ENCODE measurements at regions not wholly inside any gene's neighbourhood (a gene's known extent, or its start where the extent isn't known, plus 50 kb on each side); places are given as distances from the start of the nearest gene placed in this dataset.

DNA sequence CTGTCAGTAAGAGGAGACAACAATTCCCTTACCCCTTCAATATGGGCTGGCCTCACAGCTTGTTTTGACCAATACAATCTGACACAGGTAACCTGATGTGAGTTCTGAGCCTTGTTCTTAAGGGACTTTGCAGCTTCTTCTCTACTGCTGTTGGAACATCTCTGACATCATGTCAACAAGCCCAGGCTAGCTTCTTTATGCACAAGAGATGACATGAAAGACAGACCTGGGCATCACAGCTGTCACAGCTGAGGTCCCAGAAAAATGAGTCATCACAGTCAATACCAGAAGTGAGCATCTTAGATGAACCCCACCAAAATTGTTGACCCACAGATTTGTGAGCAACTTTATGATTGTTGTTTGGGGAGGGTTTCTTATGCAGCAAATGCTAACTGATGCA is 431.7 kb upstream of the PSMD7 start:
- Histone ChIP-seq H3K27ac (no peak overlapping the region), H3K27me3 (no peaks in the 10 kb centered on the region), H3K4me3 (no peak overlapping the region), H3K36me3 (no peaks in the 10 kb centered on the region), H3K4me1 (no peaks in the 10 kb centered on the region), H3K9me3 (no peaks in the 10 kb centered on the region)
- DNase-seq (no peak), ATAC-seq (ENCODE audit: low FRiP score in 2 of 2) (no peak)
- TF ChIP-seq POLR2A (IDR thresholded peaks at IDR 0.05) (no peak), EP300 (IDR thresholded peaks at IDR 0.05) (no peak), POLR2AphosphoS5 (IDR thresholded peaks at IDR 0.05) (no peak)
- TF ChIP-seq, protein P1, sequence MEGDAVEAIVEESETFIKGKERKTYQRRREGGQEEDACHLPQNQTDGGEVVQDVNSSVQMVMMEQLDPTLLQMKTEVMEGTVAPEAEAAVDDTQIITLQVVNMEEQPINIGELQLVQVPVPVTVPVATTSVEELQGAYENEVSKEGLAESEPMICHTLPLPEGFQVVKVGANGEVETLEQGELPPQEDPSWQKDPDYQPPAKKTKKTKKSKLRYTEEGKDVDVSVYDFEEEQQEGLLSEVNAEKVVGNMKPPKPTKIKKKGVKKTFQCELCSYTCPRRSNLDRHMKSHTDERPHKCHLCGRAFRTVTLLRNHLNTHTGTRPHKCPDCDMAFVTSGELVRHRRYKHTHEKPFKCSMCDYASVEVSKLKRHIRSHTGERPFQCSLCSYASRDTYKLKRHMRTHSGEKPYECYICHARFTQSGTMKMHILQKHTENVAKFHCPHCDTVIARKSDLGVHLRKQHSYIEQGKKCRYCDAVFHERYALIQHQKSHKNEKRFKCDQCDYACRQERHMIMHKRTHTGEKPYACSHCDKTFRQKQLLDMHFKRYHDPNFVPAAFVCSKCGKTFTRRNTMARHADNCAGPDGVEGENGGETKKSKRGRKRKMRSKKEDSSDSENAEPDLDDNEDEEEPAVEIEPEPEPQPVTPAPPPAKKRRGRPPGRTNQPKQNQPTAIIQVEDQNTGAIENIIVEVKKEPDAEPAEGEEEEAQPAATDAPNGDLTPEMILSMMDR (IDR thresholded peaks at IDR 0.05), result no peak

- H3K4me1 ChIP-seq, result no peaks in the 10 kb centered on the region
- no peak for DNase-seq
- H3K9me3 ChIP-seq, result no peaks in the 10 kb centered on the region
- H3K36me3 ChIP-seq, result no peaks in the 10 kb centered on the region
- H3K4me3 ChIP-seq, result no peak overlapping the region
- ATAC-seq (ENCODE audit: low FRiP score in 2 of 2), result no peak
- TF ChIP-seq EP300 (IDR thresholded peaks at IDR 0.05), result no peak
- no peak overlapping the region for H3K27ac ChIP-seq
- 100% methylated on average over 2 of the region's 2 CpGs for WGBS, 2 donors
- H3K27me3 ChIP-seq, result no peaks in the 10 kb centered on the region
Measured at GRCh38 chr16:73858326-73858725, 438.3 kb upstream of the PSMD7 start.

- Histone ChIP-seq H3K4me1 (no peaks in the 10 kb centered on the region), H3K27me3 (no peaks in the 10 kb centered on the region), H3K36me3 (no peaks in the 10 kb centered on the region), H3K4me3 (no peak overlapping the region), H3K9me3 (no peaks in the 10 kb centered on the region), H3K27ac (no peak overlapping the region)
- TF ChIP-seq, protein P1 (IDR thresholded peaks at IDR 0.05), result no peak
- no peak for TF ChIP-seq EP300 (IDR thresholded peaks at IDR 0.05)
- no peak for TF ChIP-seq POLR2AphosphoS5 (IDR thresholded peaks at IDR 0.05)
- TF ChIP-seq POLR2A (IDR thresholded peaks at IDR 0.05), result no peak
- no peak for ATAC-seq (ENCODE audit: low FRiP score in 2 of 2)
- no peak for DNase-seq
- 82 to 83% methylated on average over 5 of the region's 5 CpGs for WGBS, 2 donors
Measured at GRCh38 chr16:73853968-73854367, 442.6 kb upstream of the PSMD7 start.

GRCh38 chr16:73852561-73852960 is 444.1 kb upstream of the PSMD7 start:
- no peak for ATAC-seq (ENCODE audit: low FRiP score in 2 of 2)
- Histone ChIP-seq H3K9me3 (no peaks in the 10 kb centered on the region), H3K27ac (no peak overlapping the region), H3K27me3 (no peaks in the 10 kb centered on the region), H3K4me1 (no peaks in the 10 kb centered on the region), H3K36me3 (no peaks in the 10 kb centered on the region), H3K4me3 (no peak overlapping the region)
- TF ChIP-seq POLR2A (IDR thresholded peaks at IDR 0.05) (no peak), POLR2AphosphoS5 (IDR thresholded peaks at IDR 0.05) (no peak), EP300 (IDR thresholded peaks at IDR 0.05) (no peak)
- TF ChIP-seq, protein P1 (IDR thresholded peaks at IDR 0.05), result no peak
- no peak for DNase-seq
- 70 to 87% methylated on average over 1 of the region's 1 CpG for WGBS, 2 donors

DNA sequence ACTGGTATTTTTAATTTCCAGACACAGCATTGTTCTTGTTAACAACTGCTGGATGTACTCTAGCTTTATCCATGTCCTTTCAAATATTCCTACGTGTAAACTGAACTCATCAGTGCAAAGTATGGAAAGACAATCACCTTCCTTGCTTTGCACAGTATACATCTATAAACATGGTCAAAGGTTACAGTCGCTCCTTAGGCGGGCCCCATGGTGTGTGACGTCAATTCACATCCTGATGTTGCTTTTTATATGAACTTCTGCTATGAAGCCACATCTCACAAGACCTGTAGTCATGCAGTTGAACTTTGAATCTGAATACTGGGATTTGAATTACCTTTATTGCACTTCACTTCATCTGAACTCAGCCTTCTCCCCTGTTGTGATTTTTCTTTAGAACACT is 447.6 kb upstream of the PSMD7 start:
- no peaks in the 10 kb centered on the region for H3K4me1 ChIP-seq
- H3K27ac ChIP-seq, result no peak overlapping the region
- TF ChIP-seq POLR2A (IDR thresholded peaks at IDR 0.05) (no peak), EP300 (IDR thresholded peaks at IDR 0.05) (no peak), POLR2AphosphoS5 (IDR thresholded peaks at IDR 0.05) (no peak)
- H3K36me3 ChIP-seq, result no peaks in the 10 kb centered on the region
- H3K4me3 ChIP-seq, result no peak overlapping the region
- whole genome bisulfite sequencing, 2 donors, result 68 to 78% methylated on average over 4 of the region's 4 CpGs
- DNase-seq, result no peak
- H3K9me3 ChIP-seq, result no peaks in the 10 kb centered on the region
- ATAC-seq (ENCODE audit: low FRiP score in 2 of 2), result no peak
- no peaks in the 10 kb centered on the region for H3K27me3 ChIP-seq

- ATAC-seq (ENCODE audit: low FRiP score in 2 of 2) (no peak), DNase-seq (no peak)
- WGBS, 2 donors, result 94% methylated on average over 3 of the region's 3 CpGs
- H3K27me3 ChIP-seq, result no peaks in the 10 kb centered on the region
- no peaks in the 10 kb centered on the region for H3K9me3 ChIP-seq
- no peaks in the 10 kb centered on the region for H3K4me1 ChIP-seq
- TF ChIP-seq EP300 (IDR thresholded peaks at IDR 0.05), result no peak
- no peak for TF ChIP-seq POLR2A (IDR thresholded peaks at IDR 0.05)
- no peak for TF ChIP-seq POLR2AphosphoS5 (IDR thresholded peaks at IDR 0.05)
- TF ChIP-seq, protein P1 (IDR thresholded peaks at IDR 0.05), result no peak
- H3K4me3 ChIP-seq, result no peak overlapping the region
- no peak overlapping the region for H3K27ac ChIP-seq
- H3K36me3 ChIP-seq, result no peaks in the 10 kb centered on the region
Measured at GRCh38 chr16:73847090-73847489, 449.5 kb upstream of the PSMD7 start.

Data from upper lobe of left lung (tissue), 6 donors.